Neural cell (in vitro differentiated cells): ENCODE measurements at regions not wholly inside any gene's neighbourhood (a gene's known extent, or its start where the extent isn't known, plus 50 kb on each side); places are given as distances from the start of the nearest gene placed in this dataset.

Experiments used
- POLR2AphosphoS5 ChIP-seq: IDR thresholded peaks from 2 replicates; pipeline ENCODE4 v1.6.1; 2012
- RAD21 ChIP-seq: fragments of 450-650 bp; conservative IDR thresholded peaks from 2 replicates; pipeline ENCODE4 v1.6.1; 2014; ENCODE audit warnings: antibody characterized with exemption, mild to moderate bottlenecking, moderate library complexity
- TF ChIP-seq, protein P1 (sequence below): fragments of 450-650 bp; IDR thresholded peaks from 2 replicates; pipeline ENCODE4 v1.5.1; 2014; ENCODE audit warnings: antibody characterized with exemption, mild to moderate bottlenecking, moderate library complexity; ENCODE audit not compliant: poor library complexity, severe bottlenecking

DNA sequence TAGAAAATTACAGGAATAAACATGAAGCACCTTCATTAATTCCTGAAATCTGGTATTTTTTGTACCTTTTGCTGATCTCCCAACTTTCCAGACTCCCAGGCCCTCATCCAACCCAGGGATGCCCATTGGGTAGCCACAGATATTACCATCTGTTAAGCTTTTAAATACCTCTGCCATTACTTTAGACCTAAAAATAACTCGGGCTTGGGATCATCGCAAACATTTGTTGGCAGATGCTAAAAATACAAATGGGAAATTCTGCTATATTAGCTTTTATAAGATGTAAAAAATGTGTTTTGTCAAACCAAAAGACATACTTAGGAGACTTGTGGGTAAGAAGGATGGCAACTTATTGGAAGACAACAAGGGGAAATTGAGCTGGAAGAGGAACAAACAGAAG, 376.1 kb downstream of the CENPW start:
- TF ChIP-seq, protein P1, sequence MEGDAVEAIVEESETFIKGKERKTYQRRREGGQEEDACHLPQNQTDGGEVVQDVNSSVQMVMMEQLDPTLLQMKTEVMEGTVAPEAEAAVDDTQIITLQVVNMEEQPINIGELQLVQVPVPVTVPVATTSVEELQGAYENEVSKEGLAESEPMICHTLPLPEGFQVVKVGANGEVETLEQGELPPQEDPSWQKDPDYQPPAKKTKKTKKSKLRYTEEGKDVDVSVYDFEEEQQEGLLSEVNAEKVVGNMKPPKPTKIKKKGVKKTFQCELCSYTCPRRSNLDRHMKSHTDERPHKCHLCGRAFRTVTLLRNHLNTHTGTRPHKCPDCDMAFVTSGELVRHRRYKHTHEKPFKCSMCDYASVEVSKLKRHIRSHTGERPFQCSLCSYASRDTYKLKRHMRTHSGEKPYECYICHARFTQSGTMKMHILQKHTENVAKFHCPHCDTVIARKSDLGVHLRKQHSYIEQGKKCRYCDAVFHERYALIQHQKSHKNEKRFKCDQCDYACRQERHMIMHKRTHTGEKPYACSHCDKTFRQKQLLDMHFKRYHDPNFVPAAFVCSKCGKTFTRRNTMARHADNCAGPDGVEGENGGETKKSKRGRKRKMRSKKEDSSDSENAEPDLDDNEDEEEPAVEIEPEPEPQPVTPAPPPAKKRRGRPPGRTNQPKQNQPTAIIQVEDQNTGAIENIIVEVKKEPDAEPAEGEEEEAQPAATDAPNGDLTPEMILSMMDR: no peak
- TF ChIP-seq RAD21: no peak
- TF ChIP-seq POLR2AphosphoS5: no peak
